Brain microvascular endothelial cell (primary cell): ENCODE measurements at regions not wholly inside any gene's neighbourhood (a gene's known extent, or its start where the extent isn't known, plus 50 kb on each side); places are given as distances from the start of the nearest gene placed in this dataset.

ENCODE experiments used
- DNase-seq: peaks from one replicate; pipeline ENCODE4 v3.0.0-alpha.2; 2020
- H3K27ac ChIP-seq: fragments of 250-450 bp; sonication (Bioruptor Pico); 2 replicates; pipeline ENCODE4 v1.5.1; 2020; ENCODE audit warnings: mild to moderate bottlenecking, moderate library complexity
- H3K27me3 ChIP-seq: fragments of 250-450 bp; sonication (Bioruptor Pico); replicated peaks from 2 replicates; pipeline ENCODE4 v1.5.1; 2020; ENCODE audit warnings: mild to moderate bottlenecking
- H3K36me3 ChIP-seq: fragments of 250-450 bp; sonication (Bioruptor Pico); replicated peaks from 2 replicates; pipeline ENCODE4 v1.5.1; 2020; ENCODE audit warnings: mild to moderate bottlenecking
- H3K4me3 ChIP-seq: 2 replicates; pipeline ENCODE4 v1.5.1; 2011; ENCODE audit warnings: low read depth, mild to moderate bottlenecking, control low read depth, low read length, moderate library complexity
- in situ Hi-C: cut with HindIII; loops from 2 replicates; pipeline ENCODE4 v1.10.0; 2017; ENCODE audit warnings: low sequenced_read_pairs, low pct_ligation_motif_present
- TF ChIP-seq, protein P1 (sequence below): IDR thresholded peaks from 2 replicates; pipeline ENCODE4 v1.5.1; 2011; ENCODE audit warnings: low read depth, mild to moderate bottlenecking, moderate library complexity, low read length, control low read depth, inconsistent platforms; ENCODE audit errors: missing control alignments

DNA sequence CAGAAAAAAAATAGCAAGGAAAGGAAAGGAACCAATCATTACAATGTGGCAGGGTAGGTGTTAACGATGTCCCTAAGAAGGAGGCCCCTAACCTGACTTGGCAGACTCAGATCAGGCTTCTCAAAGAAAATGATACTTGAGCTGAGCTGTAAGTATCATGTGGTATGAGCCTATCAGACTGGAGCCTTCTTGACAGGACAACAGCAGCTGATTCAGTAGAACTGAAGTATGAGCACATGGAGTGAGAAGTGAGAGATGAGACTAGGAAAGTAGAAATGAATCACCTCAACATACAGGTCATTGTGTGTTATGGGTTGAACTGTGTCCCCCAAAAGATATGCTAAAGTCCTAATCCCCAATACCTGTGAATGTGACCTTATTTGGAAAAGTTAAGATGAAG lies 66.3 kb downstream of the MTERF1 start:
- no peak overlapping the region for H3K4me3 ChIP-seq
- H3K36me3 ChIP-seq = no peaks in the 10 kb centered on the region
- in situ Hi-C loops = no loop called here
- no peaks in the 10 kb centered on the region for H3K27me3 ChIP-seq
- H3K27ac ChIP-seq = no peak overlapping the region
- DNase-seq = no peak
- TF ChIP-seq, protein P1, sequence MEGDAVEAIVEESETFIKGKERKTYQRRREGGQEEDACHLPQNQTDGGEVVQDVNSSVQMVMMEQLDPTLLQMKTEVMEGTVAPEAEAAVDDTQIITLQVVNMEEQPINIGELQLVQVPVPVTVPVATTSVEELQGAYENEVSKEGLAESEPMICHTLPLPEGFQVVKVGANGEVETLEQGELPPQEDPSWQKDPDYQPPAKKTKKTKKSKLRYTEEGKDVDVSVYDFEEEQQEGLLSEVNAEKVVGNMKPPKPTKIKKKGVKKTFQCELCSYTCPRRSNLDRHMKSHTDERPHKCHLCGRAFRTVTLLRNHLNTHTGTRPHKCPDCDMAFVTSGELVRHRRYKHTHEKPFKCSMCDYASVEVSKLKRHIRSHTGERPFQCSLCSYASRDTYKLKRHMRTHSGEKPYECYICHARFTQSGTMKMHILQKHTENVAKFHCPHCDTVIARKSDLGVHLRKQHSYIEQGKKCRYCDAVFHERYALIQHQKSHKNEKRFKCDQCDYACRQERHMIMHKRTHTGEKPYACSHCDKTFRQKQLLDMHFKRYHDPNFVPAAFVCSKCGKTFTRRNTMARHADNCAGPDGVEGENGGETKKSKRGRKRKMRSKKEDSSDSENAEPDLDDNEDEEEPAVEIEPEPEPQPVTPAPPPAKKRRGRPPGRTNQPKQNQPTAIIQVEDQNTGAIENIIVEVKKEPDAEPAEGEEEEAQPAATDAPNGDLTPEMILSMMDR = no peak
